Natural killer cell (primary cell): ENCODE measurements at regions not wholly inside any gene's neighbourhood (a gene's known extent, or its start where the extent isn't known, plus 50 kb on each side); places are given as distances from the start of the nearest gene placed in this dataset.

Experiments used
- ATAC-seq, 3 donors: fragments of 150-1000 bp in 2 of 3; fragments of 200-7000 bp in 1 of 3; cut with Tn5 transposase; 1 replicate in 1 of 3; 2 replicates in 2 of 3; pipeline ENCODE4 v1.10.0; 2021; ENCODE audit warnings: mild to moderate bottlenecking in 2 of 3, moderate library complexity in 2 of 3
- DNase-seq, 2 donors: peaks; one replicate each; pipeline versions ENCODE4 v3.0.0 to v3.0.0-alpha.2; 2013 to 2021; ENCODE audit warnings: mixed read lengths in 1 of 2
- H3K27ac ChIP-seq: one replicate; pipeline ENCODE4 v1.5.1; 2013; ENCODE audit warnings: mild to moderate bottlenecking, low read length
- H3K27me3 ChIP-seq: one replicate; pipeline ENCODE4 v1.6.1; 2013; ENCODE audit warnings: low read length; ENCODE audit not compliant: control insufficient read depth, insufficient read depth
- H3K36me3 ChIP-seq: one replicate; pipeline ENCODE4 v1.6.1; 2013; ENCODE audit warnings: low read length; ENCODE audit not compliant: control insufficient read depth, insufficient read depth
- H3K4me1 ChIP-seq: one replicate; pipeline ENCODE4 v1.6.1; 2013; ENCODE audit warnings: low read length; ENCODE audit not compliant: control insufficient read depth, insufficient read depth
- H3K4me3 ChIP-seq: one replicate; pipeline ENCODE4 v1.5.1; 2013; ENCODE audit warnings: low read length
- H3K9me3 ChIP-seq: one replicate; pipeline ENCODE4 v1.6.1; 2013; ENCODE audit warnings: low read length; ENCODE audit not compliant: control insufficient read depth, insufficient read depth
- H3K27ac Mint-ChIP-seq, 2 donors: one replicate each; pipeline ENCODE4 v1.8.0; 2022; ENCODE audit warnings: mild to moderate bottlenecking in 2 of 2, mixed read lengths in 2 of 2, moderate library complexity in 1 of 2
- H3K27me3 Mint-ChIP-seq, 2 donors: one replicate each; pipeline ENCODE4 v1.8.0; 2022; ENCODE audit warnings: low read depth in 2 of 2, mixed read lengths in 2 of 2
- H3K36me3 Mint-ChIP-seq: one replicate; pipeline ENCODE4 v1.8.0; 2022; ENCODE audit warnings: mixed read lengths
- H3K4me1 Mint-ChIP-seq, 2 donors: one replicate each; pipeline ENCODE4 v1.8.0; 2022; ENCODE audit warnings: mixed read lengths in 2 of 2
- H3K4me3 Mint-ChIP-seq: one replicate; pipeline ENCODE4 v1.8.0; 2022; ENCODE audit warnings: mild to moderate bottlenecking, moderate library complexity, mixed read lengths
- H3K9me3 Mint-ChIP-seq, 2 donors: one replicate each; pipeline ENCODE4 v1.8.0; 2022; ENCODE audit warnings: mixed read lengths in 2 of 2
- WGBS: methylation state at CpG from one replicate; pipeline ENCODE4 v1.1.7; 2013; ENCODE audit warnings: missing lambda C conversion rate; ENCODE audit not compliant: insufficient coverage; 5-methylcytosine and 5-hydroxymethylcytosine counted together
- intact Hi-C: fragments of 100-400 bp; cut with micrococcal nuclease; formaldehyde crosslinking; loops from one replicate; pipeline ENCODE4 v1.14.2; 2022
- TF ChIP-seq, protein P1 (sequence below): fragments of 200-600 bp; IDR thresholded peaks from one replicate; pipeline ENCODE4 v1.8.0; 2022; ENCODE audit warnings: antibody characterized with exemption

- Histone ChIP-seq H3K27ac (no peak overlapping the region), H3K4me1 (no peaks in the 10 kb centered on the region), H3K9me3 (peaks cover 3% of the 10 kb centered on the region), H3K27me3 (no peaks in the 10 kb centered on the region), H3K36me3 (no peaks in the 10 kb centered on the region), H3K4me3 (no peak overlapping the region)
- no peaks in the 10 kb centered on the region for H3K27me3 Mint-ChIP-seq
- peaks cover 13 to 14% of the 10 kb centered on the region in 2 donors for H3K9me3 Mint-ChIP-seq
- DNase-seq (no peak), ATAC-seq (no peak)
- H3K4me1 Mint-ChIP-seq = no peaks in the 10 kb centered on the region
- H3K36me3 Mint-ChIP-seq = no peaks in the 10 kb centered on the region
- intact Hi-C loops = no loop called here
- TF ChIP-seq, protein P1, sequence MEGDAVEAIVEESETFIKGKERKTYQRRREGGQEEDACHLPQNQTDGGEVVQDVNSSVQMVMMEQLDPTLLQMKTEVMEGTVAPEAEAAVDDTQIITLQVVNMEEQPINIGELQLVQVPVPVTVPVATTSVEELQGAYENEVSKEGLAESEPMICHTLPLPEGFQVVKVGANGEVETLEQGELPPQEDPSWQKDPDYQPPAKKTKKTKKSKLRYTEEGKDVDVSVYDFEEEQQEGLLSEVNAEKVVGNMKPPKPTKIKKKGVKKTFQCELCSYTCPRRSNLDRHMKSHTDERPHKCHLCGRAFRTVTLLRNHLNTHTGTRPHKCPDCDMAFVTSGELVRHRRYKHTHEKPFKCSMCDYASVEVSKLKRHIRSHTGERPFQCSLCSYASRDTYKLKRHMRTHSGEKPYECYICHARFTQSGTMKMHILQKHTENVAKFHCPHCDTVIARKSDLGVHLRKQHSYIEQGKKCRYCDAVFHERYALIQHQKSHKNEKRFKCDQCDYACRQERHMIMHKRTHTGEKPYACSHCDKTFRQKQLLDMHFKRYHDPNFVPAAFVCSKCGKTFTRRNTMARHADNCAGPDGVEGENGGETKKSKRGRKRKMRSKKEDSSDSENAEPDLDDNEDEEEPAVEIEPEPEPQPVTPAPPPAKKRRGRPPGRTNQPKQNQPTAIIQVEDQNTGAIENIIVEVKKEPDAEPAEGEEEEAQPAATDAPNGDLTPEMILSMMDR = no peak
- no peak overlapping the region for H3K27ac Mint-ChIP-seq
- H3K4me3 Mint-ChIP-seq = no peak overlapping the region
- WGBS = 50% methylated on average over 1 of the region's 1 CpG
Observed at GRCh38 chr13:104198801-104199200, 1132.6 kb upstream of the SLC10A2 start.

- DNase-seq (no peak), ATAC-seq (no peak)
- Histone ChIP-seq H3K9me3 (peaks cover 3% of the 10 kb centered on the region), H3K27ac (no peak overlapping the region), H3K36me3 (no peaks in the 10 kb centered on the region), H3K4me3 (no peak overlapping the region), H3K27me3 (no peaks in the 10 kb centered on the region), H3K4me1 (no peaks in the 10 kb centered on the region)
- TF ChIP-seq, protein P1 = no peak
- no peak overlapping the region for H3K4me3 Mint-ChIP-seq
- H3K27ac Mint-ChIP-seq = no peak overlapping the region
- H3K9me3 Mint-ChIP-seq = peaks cover 10 to 11% of the 10 kb centered on the region in 2 donors
- H3K36me3 Mint-ChIP-seq = no peaks in the 10 kb centered on the region
- no peaks in the 10 kb centered on the region for H3K27me3 Mint-ChIP-seq
- intact Hi-C loops = no loop called here
- no peaks in the 10 kb centered on the region for H3K4me1 Mint-ChIP-seq
- 0% methylated on average over 1 of the region's 5 CpGs for WGBS
Observed at GRCh38 chr13:104196611-104197010, 1130.4 kb upstream of the SLC10A2 start.

GRCh38 chr13:104181526-104182231, 1115.5 kb upstream of the SLC10A2 start:
- Mint-ChIP-seq H3K27ac (no peak overlapping the region), H3K27me3 (no peaks in the 10 kb centered on the region), H3K4me1 (no peaks in the 10 kb centered on the region), H3K36me3 (no peaks in the 10 kb centered on the region), H3K9me3 (peaks cover 4 to 10% of the 10 kb centered on the region in 2 donors), H3K4me3 (no peak overlapping the region)
- intact Hi-C loops = no loop called here
- Histone ChIP-seq H3K36me3 (no peaks in the 10 kb centered on the region), H3K4me3 (no peak overlapping the region), H3K9me3 (no peaks in the 10 kb centered on the region), H3K27ac (no peak overlapping the region), H3K4me1 (no peaks in the 10 kb centered on the region), H3K27me3 (no peaks in the 10 kb centered on the region)
- TF ChIP-seq, protein P1 = no peak
- 94% methylated on average over 2 of the region's 3 CpGs for WGBS
- DNase-seq = no peak
- ATAC-seq = no peak
